ENCODE measurements at regions not wholly inside any gene's neighbourhood (a gene's known extent, or its start where the extent isn't known, plus 50 kb on each side); places are given as distances from the start of the nearest gene placed in this dataset.

DNA sequence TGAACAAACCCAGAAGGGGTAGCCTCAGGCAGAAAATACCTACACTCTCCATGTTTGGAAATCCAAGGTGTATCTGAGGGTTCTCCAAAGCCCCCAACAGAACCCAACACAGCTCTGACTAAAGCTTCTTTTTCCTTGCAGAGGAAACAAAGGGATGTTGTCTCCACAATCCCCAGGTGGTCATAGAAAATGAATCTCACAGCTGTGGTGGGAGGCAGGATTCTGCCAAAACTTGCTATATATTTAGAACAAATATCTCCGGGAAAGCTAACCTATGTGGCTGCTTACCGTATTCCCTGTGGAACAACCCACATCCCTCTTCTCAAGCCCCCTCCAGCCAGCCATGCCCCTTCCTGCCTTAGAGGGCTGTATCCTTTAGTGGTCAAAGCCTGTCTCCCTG is 406.1 kb downstream of the PRDM2 start:
- DNase-seq (ENCODE audit: low read depth, low spot score) = no peak
- in situ Hi-C loops (cut with HindIII; ENCODE audit: low pct_unique_long_range_greater_than_20kb, low sequenced_read_pairs) = no loop called here

DNA sequence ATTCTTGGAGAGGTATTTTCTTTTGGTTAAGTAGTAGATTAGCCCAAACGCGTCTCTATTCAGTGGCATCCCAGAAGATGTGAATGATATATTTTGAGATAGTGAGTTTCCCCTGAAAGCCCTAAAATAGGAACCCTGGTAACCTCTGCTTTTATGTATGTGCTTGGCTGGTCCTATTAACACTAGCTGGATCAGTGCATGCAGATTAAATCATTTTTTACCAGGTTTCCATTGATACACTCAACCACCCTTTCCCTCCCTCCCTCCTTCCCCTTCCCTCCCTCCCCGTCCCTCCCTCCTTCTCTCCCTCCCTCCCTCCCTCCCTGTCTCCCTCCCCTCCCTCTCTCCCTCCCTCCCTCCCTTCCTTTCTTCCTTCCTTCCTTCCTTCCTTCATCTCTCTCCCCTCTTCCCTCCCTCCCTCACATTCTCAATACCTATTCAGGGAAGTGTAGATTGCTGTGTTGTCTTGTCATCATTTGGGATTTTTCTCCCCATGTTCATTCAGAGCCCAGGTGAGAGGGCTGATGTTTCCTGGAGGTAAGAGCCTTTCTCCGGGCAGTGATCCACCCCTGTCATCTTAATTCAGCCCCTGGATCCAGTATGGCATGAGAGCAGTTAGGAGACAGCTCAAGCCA is 406.8 kb downstream of the PRDM2 start:
- in situ Hi-C loops (cut with HindIII; ENCODE audit: low pct_unique_long_range_greater_than_20kb, low sequenced_read_pairs) = no loop called here
- no peak for DNase-seq (ENCODE audit: low read depth, low spot score)

DNA sequence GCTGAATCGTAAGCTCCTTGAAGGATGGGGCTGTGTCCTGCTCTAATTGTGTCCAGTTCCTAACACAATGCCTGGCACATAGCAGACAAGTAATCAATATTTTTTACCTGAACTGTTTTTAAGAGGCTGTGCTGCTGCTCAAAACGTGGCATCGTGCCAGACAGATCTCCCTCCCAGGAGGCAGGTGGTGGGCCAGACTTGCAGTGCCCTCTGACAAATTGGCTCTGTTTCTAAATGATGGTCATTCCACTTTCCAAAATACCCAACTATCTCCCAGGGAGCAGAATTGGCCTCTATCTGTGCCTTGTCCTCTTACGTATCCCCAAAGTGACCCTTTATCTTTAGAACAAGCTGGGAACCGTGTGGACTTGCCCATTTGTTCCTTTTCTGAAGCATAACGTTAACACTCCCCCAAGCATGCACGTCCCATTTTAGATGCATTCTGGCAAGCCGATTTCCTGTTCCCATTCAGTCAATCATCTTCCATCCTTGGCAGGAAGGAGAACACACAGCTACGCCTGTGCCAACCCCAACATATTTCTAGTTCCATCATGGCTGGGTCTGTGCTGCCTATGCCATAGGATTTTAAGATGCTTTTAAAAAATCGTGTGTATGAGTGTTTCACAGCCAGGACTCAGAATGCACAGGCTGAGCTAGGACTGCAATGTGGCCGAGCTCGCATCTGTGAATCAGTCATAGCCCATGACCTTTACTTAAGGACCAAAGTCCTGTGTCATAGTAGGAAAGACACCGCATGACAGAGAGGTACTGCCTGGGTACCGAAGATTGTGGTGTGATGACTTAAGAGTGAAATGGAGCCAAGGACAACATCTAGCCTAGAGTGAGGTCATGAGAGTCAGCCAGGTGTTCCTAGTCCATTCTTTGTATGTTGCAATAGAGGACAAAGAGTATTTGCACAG is 408.6 kb downstream of the PRDM2 start:
- in situ Hi-C loops (cut with HindIII; ENCODE audit: low pct_unique_long_range_greater_than_20kb, low sequenced_read_pairs) = no loop called here
- no peak for DNase-seq (ENCODE audit: low read depth, low spot score)

DNA sequence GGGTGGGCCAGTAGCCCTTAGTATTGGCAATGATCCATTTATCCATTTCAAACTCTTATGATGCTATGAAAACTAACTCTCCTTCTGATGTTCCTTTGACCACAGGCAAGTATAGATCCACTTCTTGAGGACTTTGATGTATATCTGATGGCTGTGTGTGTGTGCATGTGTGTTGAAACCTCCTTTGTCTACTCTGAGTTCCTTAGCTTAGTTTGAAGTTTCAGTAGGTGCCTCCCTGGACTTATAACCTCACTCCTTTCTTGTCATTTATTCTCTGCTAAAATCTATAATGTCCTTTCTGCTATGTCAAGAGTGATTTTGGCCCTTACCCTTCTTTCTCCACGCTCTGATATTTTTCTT is 409.3 kb downstream of the PRDM2 start:
- in situ Hi-C loops (cut with HindIII; ENCODE audit: low pct_unique_long_range_greater_than_20kb, low sequenced_read_pairs) = no loop called here
- DNase-seq (ENCODE audit: low read depth, low spot score) = no peak

DNA sequence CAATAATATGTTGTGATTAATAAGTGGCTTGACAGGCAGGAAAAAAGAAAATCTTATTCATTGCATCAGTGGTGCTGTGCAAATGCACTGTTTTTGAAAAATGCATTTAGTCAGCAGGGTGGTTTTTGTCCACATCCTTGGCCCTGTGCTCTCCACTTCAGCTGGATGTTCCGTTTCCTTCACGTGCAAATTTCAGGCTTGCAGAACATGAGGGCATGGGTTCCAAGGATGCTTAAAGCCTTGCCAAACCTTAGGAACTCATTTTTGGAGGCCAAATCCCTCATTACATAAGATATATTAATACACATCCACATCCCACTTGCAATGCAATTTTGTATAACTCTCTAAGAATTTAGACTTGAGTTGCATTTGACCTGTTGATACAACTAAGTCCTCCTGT is 410.1 kb downstream of the PRDM2 start:
- DNase-seq (ENCODE audit: low read depth, low spot score) = no peak
- in situ Hi-C loops (cut with HindIII; ENCODE audit: low pct_unique_long_range_greater_than_20kb, low sequenced_read_pairs) = no loop called here

DNA sequence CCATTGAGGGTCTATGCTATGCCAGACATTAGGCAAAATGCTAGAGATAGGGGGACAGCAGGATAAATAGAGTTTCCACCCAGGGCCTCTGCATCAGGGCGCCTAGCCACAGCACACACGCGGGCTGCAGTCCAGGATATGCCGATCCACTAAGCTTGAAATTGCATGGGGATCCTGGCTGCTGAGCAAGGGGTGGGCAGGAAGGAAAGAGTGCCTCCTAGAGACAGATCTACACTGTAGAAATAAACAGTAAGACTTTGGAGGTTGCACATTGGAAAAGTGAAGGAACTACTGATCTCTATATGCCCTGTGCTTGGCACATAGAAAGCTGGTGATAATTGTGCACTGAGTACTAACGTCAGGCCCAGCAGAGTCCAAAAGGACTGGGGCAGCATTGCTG is 411.1 kb downstream of the PRDM2 start:
- in situ Hi-C loops (cut with HindIII; ENCODE audit: low pct_unique_long_range_greater_than_20kb, low sequenced_read_pairs) = no loop called here
- DNase-seq (ENCODE audit: low read depth, low spot score) = no peak

DNA sequence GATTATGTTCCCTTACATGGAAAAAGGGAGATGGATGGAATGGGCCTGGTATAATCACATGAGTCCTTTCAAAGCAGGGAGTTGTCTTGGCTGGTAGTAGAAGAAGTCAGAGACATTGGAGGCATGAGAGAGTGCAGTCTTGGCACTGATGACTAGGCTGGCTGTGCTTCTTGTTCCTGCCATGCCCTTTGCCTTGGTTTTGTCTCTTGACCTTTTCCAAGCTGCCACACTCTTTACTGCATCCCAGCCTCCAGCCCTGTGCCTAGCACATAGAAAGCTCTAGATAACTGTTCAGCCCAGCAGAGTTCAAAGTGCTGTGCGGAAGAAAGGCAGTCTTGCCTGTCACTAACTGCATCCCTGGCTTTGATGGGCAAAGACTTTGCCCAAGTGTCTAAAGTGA is 412.6 kb downstream of the PRDM2 start:
- peak; percentile 42 for DNase-seq (ENCODE audit: low read depth, low spot score)
- in situ Hi-C loops (cut with HindIII; ENCODE audit: low pct_unique_long_range_greater_than_20kb, low sequenced_read_pairs) = no loop called here

DNA sequence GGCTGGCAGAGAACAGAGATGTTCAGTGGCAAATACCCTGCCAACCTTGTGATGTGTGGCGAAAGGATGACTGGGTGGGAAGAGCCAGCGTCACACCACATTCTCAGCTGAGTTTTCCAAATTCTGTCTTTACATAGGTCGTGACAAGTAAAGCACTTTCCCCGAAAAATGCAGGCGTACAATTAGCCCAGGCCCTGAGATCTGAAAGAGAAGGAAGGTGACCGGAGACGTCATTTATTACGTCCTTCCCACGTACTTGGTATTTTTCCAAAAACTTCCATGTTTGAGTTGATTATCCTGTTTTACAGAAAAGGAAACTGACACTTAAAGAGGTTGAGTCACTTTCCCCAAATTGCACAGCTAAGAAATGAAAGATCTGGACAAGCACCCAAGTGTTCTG is 413.3 kb downstream of the PRDM2 start:
- in situ Hi-C loops (cut with HindIII; ENCODE audit: low pct_unique_long_range_greater_than_20kb, low sequenced_read_pairs) = no loop called here
- DNase-seq (ENCODE audit: low read depth, low spot score) = peak; percentile 95

DNA sequence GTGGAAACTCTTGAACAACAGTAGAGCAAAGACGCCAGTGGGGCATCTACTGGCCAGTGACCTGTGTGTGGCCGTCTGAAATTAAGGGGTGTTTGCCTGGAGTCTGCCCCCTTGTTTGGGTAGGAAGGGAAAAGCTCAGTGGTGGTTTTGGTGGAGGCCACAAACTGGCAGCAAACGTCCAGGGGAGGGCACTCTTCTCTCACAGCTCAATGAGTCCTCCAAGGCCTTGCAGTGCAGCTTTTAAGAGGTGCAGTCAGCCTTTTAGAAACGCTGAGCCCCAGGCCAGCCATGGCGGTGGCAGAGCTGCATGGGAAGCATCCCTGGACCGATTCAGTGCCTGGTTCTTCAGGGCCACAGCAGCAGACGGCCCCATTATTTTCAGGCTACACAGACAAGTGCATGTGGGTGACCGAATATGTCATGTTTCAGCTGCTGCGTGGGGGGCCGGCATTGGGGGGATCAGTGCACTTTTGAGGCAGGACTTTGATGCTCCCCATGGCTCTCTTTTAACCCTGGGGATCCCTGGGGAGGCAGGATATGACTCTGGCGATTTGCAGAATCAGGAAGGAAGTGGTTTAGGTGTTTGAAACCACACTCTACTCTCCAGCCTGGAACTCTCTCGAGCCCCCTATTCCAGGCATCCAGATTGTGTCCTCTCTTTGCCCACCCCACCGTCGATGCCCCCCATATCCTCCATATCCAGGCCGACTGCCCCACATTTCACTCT is 414.0 kb downstream of the PRDM2 start:
- in situ Hi-C loops (cut with HindIII; ENCODE audit: low pct_unique_long_range_greater_than_20kb, low sequenced_read_pairs) = no loop called here
- peak; percentile 88 for DNase-seq (ENCODE audit: low read depth, low spot score)

DNA sequence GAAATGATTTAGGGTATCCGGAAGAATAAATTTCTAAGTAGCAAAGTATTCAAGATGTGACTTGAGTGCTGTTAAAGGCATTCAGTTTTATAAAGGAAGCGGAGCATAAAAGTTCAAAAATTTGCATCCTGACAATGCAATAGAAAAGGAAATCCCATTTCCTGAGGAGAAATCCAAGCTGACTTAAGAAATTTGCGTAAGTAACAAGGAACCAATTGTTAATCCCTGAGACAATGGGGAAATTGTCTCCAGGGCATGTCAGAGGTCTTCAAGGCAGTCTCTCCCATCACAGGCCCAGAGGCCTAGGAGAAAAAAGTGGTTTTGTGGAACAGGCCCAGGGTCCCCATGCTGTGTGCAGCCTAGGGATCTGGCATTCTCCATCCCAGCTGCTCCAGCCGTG is 416.0 kb downstream of the PRDM2 start:
- in situ Hi-C loops (cut with HindIII; ENCODE audit: low pct_unique_long_range_greater_than_20kb, low sequenced_read_pairs) = no loop called here

DNA sequence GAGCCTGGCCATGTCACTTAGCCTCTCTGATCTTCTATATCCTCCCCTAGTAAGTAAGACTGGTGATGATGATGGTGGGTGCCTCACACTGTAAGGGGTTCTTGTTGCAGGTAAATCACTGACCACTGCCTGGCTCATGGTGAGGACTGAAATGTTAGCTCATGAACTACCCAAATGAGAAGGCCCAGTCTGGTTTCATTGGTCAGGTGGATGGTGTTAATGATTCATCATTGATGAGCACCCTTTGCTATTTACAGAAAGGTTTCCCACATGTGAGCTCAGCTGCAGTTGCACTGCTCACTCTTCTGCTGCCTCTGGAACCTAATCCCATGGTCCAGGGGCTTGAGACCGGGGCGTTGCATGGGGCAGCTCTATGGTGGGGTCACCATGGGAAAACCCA is 417.7 kb downstream of the PRDM2 start:
- DNase-seq (ENCODE audit: low read depth, low spot score) = no peak
- in situ Hi-C loops (cut with HindIII; ENCODE audit: low pct_unique_long_range_greater_than_20kb, low sequenced_read_pairs) = no loop called here

More for the DNA sequence above, 416.0 kb downstream of the PRDM2 start:
- peak; percentile 66 for DNase-seq (ENCODE audit: low read depth, low spot score)

DNA sequence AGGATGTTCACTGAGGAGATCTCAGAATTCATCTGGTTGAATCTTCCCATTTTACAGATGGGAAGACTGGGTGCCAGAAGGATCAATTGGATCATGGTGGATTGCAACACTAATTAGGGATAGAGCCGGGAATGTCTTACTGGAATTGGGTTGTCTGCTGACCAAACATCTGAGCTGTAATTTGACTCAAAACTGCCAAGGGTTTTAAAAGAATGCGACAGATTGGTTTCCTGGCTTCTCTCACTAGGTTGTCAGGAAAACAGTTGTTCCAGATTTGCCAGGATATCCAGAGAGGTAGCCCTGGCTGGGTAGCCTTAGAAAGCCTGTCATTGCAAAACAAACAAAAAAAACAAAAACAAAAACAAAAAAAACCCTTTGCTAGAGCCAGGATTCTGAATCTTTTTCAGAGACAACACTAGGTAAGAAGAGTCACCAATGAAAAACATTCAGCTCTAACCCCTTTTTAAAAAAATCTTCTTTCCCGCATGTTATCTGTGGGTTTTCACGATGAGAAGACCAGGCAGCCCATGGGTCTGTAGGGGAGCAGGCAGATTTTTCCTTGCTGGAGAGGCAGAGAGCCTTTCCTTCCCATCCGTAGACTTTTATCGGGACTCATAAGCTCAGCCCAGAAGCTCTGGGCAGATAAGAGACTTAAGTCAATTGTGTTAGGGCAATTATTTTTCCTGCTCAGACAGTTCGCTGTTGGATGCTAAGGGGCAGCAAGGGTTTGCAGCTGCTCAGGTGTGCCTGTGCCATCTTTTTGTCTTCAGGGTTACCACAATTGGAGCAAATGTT is 418.9 kb downstream of the PRDM2 start:
- in situ Hi-C loops (cut with HindIII; ENCODE audit: low pct_unique_long_range_greater_than_20kb, low sequenced_read_pairs) = no loop called here
- DNase-seq (ENCODE audit: low read depth, low spot score) = no peak

DNA sequence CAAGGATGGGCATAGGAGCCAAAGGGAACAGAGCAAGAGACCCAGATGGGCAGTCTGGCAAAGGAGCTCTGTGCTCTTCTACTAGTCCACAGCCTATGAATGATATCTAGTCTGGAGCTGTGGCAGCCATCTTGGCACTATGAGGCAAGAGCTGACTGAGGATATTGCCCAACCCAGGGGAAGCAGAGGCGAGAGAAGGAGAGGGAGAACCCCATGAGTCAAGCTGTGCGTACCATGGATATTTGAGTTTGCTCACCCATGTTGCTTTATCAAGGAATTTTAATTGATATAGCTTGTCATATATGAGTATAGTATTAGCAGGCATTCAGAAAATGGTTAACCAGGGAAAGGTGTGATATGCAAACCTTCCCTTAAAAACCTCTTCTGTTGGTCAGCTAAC is 420.9 kb downstream of the PRDM2 start:
- in situ Hi-C loops (cut with HindIII; ENCODE audit: low pct_unique_long_range_greater_than_20kb, low sequenced_read_pairs) = no loop called here
- no peak for DNase-seq (ENCODE audit: low read depth, low spot score)

DNA sequence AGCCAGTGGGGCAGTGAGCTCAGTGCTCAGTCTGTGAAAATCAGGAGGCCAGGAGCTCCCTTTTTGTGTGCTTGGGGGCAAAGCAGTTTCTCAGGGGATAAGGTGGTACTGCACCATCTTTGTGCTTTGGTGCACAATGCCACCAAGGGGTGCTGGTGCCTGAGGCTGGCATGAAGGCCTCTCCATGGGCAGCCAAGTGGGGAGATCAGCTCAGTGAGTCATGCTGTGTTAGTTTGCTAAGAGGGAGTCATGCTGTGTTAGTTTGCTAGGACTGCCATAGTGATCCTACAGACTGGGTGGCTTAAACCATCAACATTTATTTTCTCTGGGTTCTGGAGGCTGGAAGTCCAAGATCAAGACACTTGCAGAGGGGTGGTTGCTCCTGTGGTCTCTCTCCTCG is 428.1 kb downstream of the PRDM2 start:
- no peak for DNase-seq (ENCODE audit: low read depth, low spot score)
- in situ Hi-C loops (cut with HindIII; ENCODE audit: low pct_unique_long_range_greater_than_20kb, low sequenced_read_pairs) = no loop called here

DNA sequence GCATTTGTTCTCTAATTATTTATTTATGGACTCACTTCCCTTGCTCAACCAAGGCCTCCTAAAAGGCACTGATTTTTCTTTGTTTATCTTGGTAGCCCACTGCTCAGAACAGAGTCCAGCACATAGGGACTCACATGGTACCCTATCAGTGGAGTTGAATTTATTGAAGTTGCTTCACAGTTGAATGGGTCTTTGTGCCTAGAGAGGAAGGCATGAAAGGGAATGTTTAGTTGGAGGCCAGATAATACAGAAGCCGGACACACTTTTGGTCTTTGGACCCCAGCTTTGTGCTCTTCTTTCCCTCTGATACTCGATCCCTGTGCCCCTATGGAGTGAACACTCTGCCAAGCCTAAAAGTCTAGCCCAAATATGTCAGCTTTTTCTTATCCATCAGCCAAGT is 429.0 kb downstream of the PRDM2 start:
- in situ Hi-C loops (cut with HindIII; ENCODE audit: low pct_unique_long_range_greater_than_20kb, low sequenced_read_pairs) = no loop called here
- DNase-seq (ENCODE audit: low read depth, low spot score) = peak; percentile 32

DNA sequence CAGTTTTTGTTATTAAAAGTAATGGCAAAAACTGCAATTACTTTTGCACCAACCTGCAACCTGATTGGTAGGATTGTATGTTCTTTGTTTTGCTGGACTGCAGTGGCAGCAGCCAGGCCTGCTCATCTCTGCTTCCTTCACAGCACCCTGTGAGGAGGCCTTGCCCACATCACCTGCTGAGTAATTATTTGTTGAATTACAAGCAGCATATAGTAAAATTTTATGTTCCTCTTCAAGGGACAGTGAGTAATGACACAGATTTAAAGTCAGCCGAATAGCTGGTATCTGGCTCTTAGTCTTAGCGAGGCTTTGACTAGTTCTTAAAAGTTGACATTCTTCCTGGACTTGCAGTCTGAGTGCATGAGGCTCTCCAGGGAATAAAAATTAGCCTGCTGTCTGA is 435.1 kb downstream of the PRDM2 start:
- in situ Hi-C loops (cut with HindIII; ENCODE audit: low pct_unique_long_range_greater_than_20kb, low sequenced_read_pairs) = no loop called here
- no peak for DNase-seq (ENCODE audit: low read depth, low spot score)

DNA sequence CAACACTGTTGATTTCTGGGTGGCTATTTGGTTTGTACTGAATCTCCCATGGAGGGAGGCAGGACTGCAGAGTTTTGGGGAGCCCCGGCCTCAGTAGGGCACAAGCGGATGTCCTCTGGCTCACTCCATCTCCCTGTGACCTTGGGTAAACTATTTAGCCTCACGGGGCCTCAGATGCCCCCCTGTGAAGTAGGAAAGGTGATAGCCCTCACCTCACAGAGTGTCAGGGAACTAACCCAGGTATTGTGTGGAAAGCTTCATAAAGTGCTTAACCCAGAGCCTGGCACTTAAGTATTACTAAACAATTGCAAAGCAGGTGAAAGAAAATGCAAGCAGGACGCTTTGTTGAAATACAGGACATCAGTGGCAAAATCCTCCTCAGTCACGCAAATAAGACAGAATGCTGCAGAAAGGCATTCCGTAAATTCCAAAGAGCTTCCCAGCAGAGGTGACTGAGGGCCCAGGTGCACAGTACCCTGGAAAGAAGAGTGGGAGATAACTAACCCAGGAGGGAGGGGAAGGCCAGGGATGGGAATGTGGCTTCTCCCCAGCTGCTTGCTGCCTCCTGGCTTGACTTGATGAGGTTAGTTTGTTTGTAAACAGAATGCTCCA is 436.3 kb downstream of the PRDM2 start:
- DNase-seq (ENCODE audit: low read depth, low spot score) = no peak
- in situ Hi-C loops (cut with HindIII; ENCODE audit: low pct_unique_long_range_greater_than_20kb, low sequenced_read_pairs) = no loop called here

DNA sequence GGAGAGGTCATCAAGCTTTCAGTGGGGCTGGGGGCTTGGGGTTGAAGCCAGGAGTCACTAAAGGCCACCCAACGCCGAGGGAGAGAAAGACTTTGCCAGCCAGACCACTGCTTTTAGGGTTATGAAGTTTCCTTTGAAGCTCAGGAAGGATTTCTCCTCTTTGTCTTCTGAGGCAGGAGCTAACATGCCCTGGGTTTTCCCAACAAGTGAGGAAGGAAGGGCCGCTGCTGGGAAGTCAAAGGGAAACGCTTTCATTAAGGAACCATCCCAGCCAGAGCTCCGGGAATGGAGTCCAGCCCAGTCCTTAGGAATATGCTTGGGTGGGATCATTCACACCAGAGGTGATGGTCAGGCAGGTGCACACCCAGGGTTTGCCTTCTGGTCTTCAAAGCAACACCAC is 436.9 kb downstream of the PRDM2 start:
- DNase-seq (ENCODE audit: low read depth, low spot score) = no peak

More for the DNA sequence above, 436.9 kb downstream of the PRDM2 start:
- in situ Hi-C loops (cut with HindIII; ENCODE audit: low pct_unique_long_range_greater_than_20kb, low sequenced_read_pairs) = no loop called here
